ENCODE measurements at regions not wholly inside any gene's neighbourhood (a gene's known extent, or its start where the extent isn't known, plus 50 kb on each side); places are given as distances from the start of the nearest gene placed in this dataset.
"Not testable (repeated sequence)": the region's sequence is repeated elsewhere in the genome, so short reads cannot be mapped to it uniquely, and the experiment has no call there.

DNA sequence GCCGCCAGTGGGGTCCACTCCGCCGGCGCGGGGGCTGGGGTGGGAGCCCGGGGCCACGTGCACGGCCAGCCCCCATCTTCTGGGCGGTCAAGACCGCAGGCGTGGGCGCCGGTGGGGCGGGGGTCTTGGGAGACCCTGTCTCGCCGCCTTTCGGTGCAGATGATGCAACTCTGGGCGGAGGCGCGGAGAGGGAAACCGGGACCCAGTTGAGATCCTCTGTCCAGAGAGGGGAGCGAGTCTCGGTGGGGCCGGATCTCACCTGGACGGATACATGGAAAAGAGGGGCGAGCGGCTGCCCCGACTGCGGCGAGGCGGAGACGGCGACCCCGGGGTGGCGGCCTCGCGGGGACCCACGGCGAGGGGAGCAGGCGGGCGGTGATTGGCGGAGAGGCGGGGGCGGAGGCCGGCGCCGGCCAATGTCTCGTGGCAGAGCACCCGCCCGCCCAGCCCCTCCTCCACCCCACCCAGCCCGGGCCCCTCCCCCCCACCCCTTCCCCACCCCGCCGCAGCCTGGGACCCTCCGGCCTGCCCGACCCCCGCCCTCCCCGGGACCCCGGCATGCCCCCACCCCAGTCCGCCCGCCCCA lies 4054.1 kb upstream of the TPTE start:
- TF ChIP-seq, protein P1, sequence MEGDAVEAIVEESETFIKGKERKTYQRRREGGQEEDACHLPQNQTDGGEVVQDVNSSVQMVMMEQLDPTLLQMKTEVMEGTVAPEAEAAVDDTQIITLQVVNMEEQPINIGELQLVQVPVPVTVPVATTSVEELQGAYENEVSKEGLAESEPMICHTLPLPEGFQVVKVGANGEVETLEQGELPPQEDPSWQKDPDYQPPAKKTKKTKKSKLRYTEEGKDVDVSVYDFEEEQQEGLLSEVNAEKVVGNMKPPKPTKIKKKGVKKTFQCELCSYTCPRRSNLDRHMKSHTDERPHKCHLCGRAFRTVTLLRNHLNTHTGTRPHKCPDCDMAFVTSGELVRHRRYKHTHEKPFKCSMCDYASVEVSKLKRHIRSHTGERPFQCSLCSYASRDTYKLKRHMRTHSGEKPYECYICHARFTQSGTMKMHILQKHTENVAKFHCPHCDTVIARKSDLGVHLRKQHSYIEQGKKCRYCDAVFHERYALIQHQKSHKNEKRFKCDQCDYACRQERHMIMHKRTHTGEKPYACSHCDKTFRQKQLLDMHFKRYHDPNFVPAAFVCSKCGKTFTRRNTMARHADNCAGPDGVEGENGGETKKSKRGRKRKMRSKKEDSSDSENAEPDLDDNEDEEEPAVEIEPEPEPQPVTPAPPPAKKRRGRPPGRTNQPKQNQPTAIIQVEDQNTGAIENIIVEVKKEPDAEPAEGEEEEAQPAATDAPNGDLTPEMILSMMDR (conservative IDR thresholded peaks at IDR 0.05; ENCODE audit: low read depth in 2 of 2) = not testable (repeated sequence)
- TF ChIP-seq ZNF331 (CRISPR knock-in tag; IDR thresholded peaks at IDR 0.05; ENCODE audit: low read depth); EZH2 (IDR thresholded peaks at IDR 0.05; ENCODE audit: low read depth, unreplicated experiment); POLR2AphosphoS5 (IDR thresholded peaks at IDR 0.05; ENCODE audit: low read depth); EZH2phosphoT487 (IDR thresholded peaks at IDR 0.05; ENCODE audit: unreplicated experiment); CREB1 (CRISPR knock-in tag; IDR thresholded peaks at IDR 0.05; ENCODE audit: low read depth); JUNB (IDR thresholded peaks at IDR 0.05; ENCODE audit: unreplicated experiment): not testable (repeated sequence)
- TF ChIP-seq, protein P2, sequence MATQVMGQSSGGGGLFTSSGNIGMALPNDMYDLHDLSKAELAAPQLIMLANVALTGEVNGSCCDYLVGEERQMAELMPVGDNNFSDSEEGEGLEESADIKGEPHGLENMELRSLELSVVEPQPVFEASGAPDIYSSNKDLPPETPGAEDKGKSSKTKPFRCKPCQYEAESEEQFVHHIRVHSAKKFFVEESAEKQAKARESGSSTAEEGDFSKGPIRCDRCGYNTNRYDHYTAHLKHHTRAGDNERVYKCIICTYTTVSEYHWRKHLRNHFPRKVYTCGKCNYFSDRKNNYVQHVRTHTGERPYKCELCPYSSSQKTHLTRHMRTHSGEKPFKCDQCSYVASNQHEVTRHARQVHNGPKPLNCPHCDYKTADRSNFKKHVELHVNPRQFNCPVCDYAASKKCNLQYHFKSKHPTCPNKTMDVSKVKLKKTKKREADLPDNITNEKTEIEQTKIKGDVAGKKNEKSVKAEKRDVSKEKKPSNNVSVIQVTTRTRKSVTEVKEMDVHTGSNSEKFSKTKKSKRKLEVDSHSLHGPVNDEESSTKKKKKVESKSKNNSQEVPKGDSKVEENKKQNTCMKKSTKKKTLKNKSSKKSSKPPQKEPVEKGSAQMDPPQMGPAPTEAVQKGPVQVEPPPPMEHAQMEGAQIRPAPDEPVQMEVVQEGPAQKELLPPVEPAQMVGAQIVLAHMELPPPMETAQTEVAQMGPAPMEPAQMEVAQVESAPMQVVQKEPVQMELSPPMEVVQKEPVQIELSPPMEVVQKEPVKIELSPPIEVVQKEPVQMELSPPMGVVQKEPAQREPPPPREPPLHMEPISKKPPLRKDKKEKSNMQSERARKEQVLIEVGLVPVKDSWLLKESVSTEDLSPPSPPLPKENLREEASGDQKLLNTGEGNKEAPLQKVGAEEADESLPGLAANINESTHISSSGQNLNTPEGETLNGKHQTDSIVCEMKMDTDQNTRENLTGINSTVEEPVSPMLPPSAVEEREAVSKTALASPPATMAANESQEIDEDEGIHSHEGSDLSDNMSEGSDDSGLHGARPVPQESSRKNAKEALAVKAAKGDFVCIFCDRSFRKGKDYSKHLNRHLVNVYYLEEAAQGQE (IDR thresholded peaks at IDR 0.05; ENCODE audit: unreplicated experiment) = not testable (repeated sequence)

Data from GM23338 (cell line).